ENCODE measurements at regions not wholly inside any gene's neighbourhood (a gene's known extent, or its start where the extent isn't known, plus 50 kb on each side); places are given as distances from the start of the nearest gene placed in this dataset.

GRCh38 chr13:30135351-30135750 lies 172.0 kb downstream of the KATNAL1 start:
- TF ChIP-seq HINFP (tag; conservative IDR thresholded peaks at IDR 0.05; ENCODE audit: low read depth): no peak
- TF ChIP-seq KAT8 (IDR thresholded peaks at IDR 0.05; ENCODE audit: low read depth): no peak
- TF ChIP-seq NFYB (IDR thresholded peaks at IDR 0.05; ENCODE audit: extremely low read depth, insufficient read length): no peak
- no peak for TF ChIP-seq CTCF (IDR thresholded peaks at IDR 0.05 in 2 of 3, conservative IDR thresholded peaks at IDR 0.05 in 1 of 3; ENCODE audit: insufficient read depth in 2 of 3, low read depth in 1 of 3, low read length in 3 of 3)
- no peak for TF ChIP-seq EZH2 (IDR thresholded peaks at IDR 0.05; ENCODE audit: borderline replicate concordance, low read depth, low read length)
- no peak for TF ChIP-seq CHD2 (IDR thresholded peaks at IDR 0.05; ENCODE audit: low read depth, low read length)
- no peak for TF ChIP-seq BACH1 (tag; IDR thresholded peaks at IDR 0.05)
- TF ChIP-seq POLR2AphosphoS5 (IDR thresholded peaks at IDR 0.05; ENCODE audit: control insufficient read depth, insufficient read depth, low read depth, low read length): no peak
- no peak for TF ChIP-seq ZKSCAN1 (IDR thresholded peaks at IDR 0.05; ENCODE audit: low read depth, low read length)
- no peak for TF ChIP-seq GABPB1 (CRISPR knock-in tag; IDR thresholded peaks at IDR 0.05)
- TF ChIP-seq RFX1 (IDR thresholded peaks at IDR 0.05): no peak
- no peak for TF ChIP-seq ZSCAN29 (IDR thresholded peaks at IDR 0.05)
- no peak for TF ChIP-seq SMC3 (conservative IDR thresholded peaks at IDR 0.05; ENCODE audit: insufficient read depth, low read depth, low read length)
